ENCODE measurements at regions not wholly inside any gene's neighbourhood (a gene's known extent, or its start where the extent isn't known, plus 50 kb on each side); places are given as distances from the start of the nearest gene placed in this dataset.

GRCh38 chr15:69906256-69907185, 191.2 kb downstream of the TLE3 start:
- H3K27me3 ChIP-seq (ENCODE audit: low read depth) = no peaks in the 10 kb centered on the region
- H3K9me3 ChIP-seq = no peaks in the 10 kb centered on the region
- no peak overlapping the region for H3K4me3 ChIP-seq
- no peak for TF ChIP-seq CTCF (IDR thresholded peaks at IDR 0.05)
- intact Hi-C loops (cut with DNase I) = no loop called here
- no peaks in the 10 kb centered on the region for H3K4me1 ChIP-seq
- no peak overlapping the region for H3K27ac ChIP-seq
- DNase-seq (no peak), ATAC-seq (no peak)
- no peaks in the 10 kb centered on the region for H3K36me3 ChIP-seq

- intact Hi-C loops (cut with DNase I) = no loop called here
- DNase-seq (no peak), ATAC-seq (no peak)
- TF ChIP-seq CTCF (IDR thresholded peaks at IDR 0.05) = no peak
- H3K4me1 ChIP-seq = no peaks in the 10 kb centered on the region
- no peak overlapping the region for H3K4me3 ChIP-seq
- no peak overlapping the region for H3K27ac ChIP-seq
- H3K27me3 ChIP-seq (ENCODE audit: low read depth) = no peaks in the 10 kb centered on the region
- H3K36me3 ChIP-seq = no peaks in the 10 kb centered on the region
- no peaks in the 10 kb centered on the region for H3K9me3 ChIP-seq
These were observed 189.7 kb downstream of the TLE3 start for GRCh38 chr15:69908060-69908459.

GRCh38 chr15:69908590-69909420, 188.9 kb downstream of the TLE3 start:
- H3K27ac ChIP-seq = no peak overlapping the region
- H3K36me3 ChIP-seq = no peaks in the 10 kb centered on the region
- H3K27me3 ChIP-seq (ENCODE audit: low read depth) = no peaks in the 10 kb centered on the region
- no peak for ATAC-seq
- H3K4me1 ChIP-seq = no peaks in the 10 kb centered on the region
- no peak overlapping the region for H3K4me3 ChIP-seq
- TF ChIP-seq CTCF (IDR thresholded peaks at IDR 0.05) = no peak
- DNase-seq = no peak
- intact Hi-C loops (cut with DNase I) = no loop called here
- H3K9me3 ChIP-seq = no peaks in the 10 kb centered on the region

- no peak for DNase-seq
- intact Hi-C loops (cut with DNase I) = no loop called here
- H3K4me1 ChIP-seq = no peaks in the 10 kb centered on the region
These were observed 187.8 kb downstream of the TLE3 start for GRCh38 chr15:69909719-69910444.

More at GRCh38 chr15:69909719-69910444, 187.8 kb downstream of the TLE3 start:
- H3K9me3 ChIP-seq = no peaks in the 10 kb centered on the region
- TF ChIP-seq CTCF (IDR thresholded peaks at IDR 0.05) = no peak
- ATAC-seq = no peak
- H3K27me3 ChIP-seq (ENCODE audit: low read depth) = no peaks in the 10 kb centered on the region
- H3K4me3 ChIP-seq = no peak overlapping the region
- no peaks in the 10 kb centered on the region for H3K36me3 ChIP-seq
- no peak overlapping the region for H3K27ac ChIP-seq
